IMR-90 (cell line): ENCODE measurements at regions not wholly inside any gene's neighbourhood (a gene's known extent, or its start where the extent isn't known, plus 50 kb on each side); places are given as distances from the start of the nearest gene placed in this dataset.

Experiments used
- ATAC-seq: fragments of 200-7000 bp; cut with Tn5 transposase; 2 replicates; pipeline ENCODE4 v1.9.1; 2020; ENCODE audit warnings: low read depth, mild to moderate bottlenecking, moderate library complexity
- BruUV-seq: library from RNA; stranded (reverse); fragments of 400-500 nt; replicated peaks from 2 replicates; lab custom pipeline; 2021; lab: Mats Ljungman, UMichigan
- CTCF ChIA-PET: fragments of 300-600 bp; formaldehyde crosslinking; extraction: SDS; loops from one replicate; lab custom pipeline; 2021; ENCODE audit warnings: antibody characterized with exemption; lab: Yijun Ruan, JAX
- POLR2A ChIA-PET: fragments of 300-600 bp; sonication (Branson Sonifier 250); formaldehyde crosslinking; loops from one replicate; lab custom pipeline; 2022; ENCODE audit warnings: antibody characterized with exemption; ENCODE audit not compliant: unreplicated experiment; lab: Charles Lee
- DNase-seq: peaks from one replicate; pipeline ENCODE4 v3.0.0; 2013
- H2AFZ ChIP-seq: replicated peaks from 2 replicates; pipeline ENCODE3; 2013; ENCODE audit warnings: low read length, mild to moderate bottlenecking; ENCODE audit not compliant: poor library complexity
- H2AK5ac ChIP-seq: 2 replicates; pipeline ENCODE4 v1.6.1; 2013; ENCODE audit warnings: low read depth, low read length, inconsistent platforms
- H2AK9ac ChIP-seq: replicated peaks from 2 replicates; pipeline ENCODE3; 2013; ENCODE audit warnings: mild to moderate bottlenecking, low read depth, low read length, moderate library complexity; ENCODE audit not compliant: poor library complexity
- H2BK120ac ChIP-seq: 2 replicates; pipeline ENCODE4 v1.6.1; 2013; ENCODE audit warnings: low read depth, low read length, inconsistent platforms
- H2BK15ac ChIP-seq: 3 replicates; pipeline ENCODE4 v1.6.1; 2013; ENCODE audit warnings: low read depth, low read length, inconsistent platforms
- H2BK20ac ChIP-seq: 2 replicates; pipeline ENCODE4 v1.6.1; 2013; ENCODE audit warnings: low read depth, mild to moderate bottlenecking, inconsistent platforms, low read length, moderate library complexity
- H2BK5ac ChIP-seq: 2 replicates; pipeline ENCODE4 v1.6.1; 2013; ENCODE audit warnings: mild to moderate bottlenecking, low read depth, low read length, inconsistent platforms; ENCODE audit not compliant: poor library complexity, severe bottlenecking
- H3K14ac ChIP-seq: replicated peaks from 2 replicates; pipeline ENCODE4 v1.6.1; 2013; ENCODE audit warnings: low read depth, low read length, inconsistent platforms
- H3K18ac ChIP-seq: 2 replicates; pipeline ENCODE4 v1.6.1; 2013; ENCODE audit warnings: low read depth, low read length, control low read depth
- H3K23ac ChIP-seq: 2 replicates; pipeline ENCODE4 v1.6.1; 2013; ENCODE audit warnings: low read depth, low read length, inconsistent platforms
- H3K27ac ChIP-seq: 2 replicates; pipeline ENCODE4 v1.5.1; 2013; ENCODE audit warnings: mild to moderate bottlenecking, control low read depth, low read length; ENCODE audit not compliant: insufficient read depth
- H3K27me3 ChIP-seq: 2 replicates; pipeline ENCODE4 v1.6.1; 2013; ENCODE audit warnings: low read length; ENCODE audit not compliant: control insufficient read depth, insufficient read depth
- H3K36me3 ChIP-seq: 2 replicates; pipeline ENCODE4 v1.6.1; 2013; ENCODE audit warnings: low read length, mixed read lengths; ENCODE audit not compliant: control insufficient read depth, insufficient read depth
- H3K4ac ChIP-seq: 2 replicates; pipeline ENCODE4 v1.6.1; 2013; ENCODE audit warnings: low read depth, low read length, inconsistent platforms
- H3K4me1 ChIP-seq: 2 replicates; pipeline ENCODE4 v1.6.1; 2013; ENCODE audit warnings: low read length, mixed read lengths; ENCODE audit not compliant: control insufficient read depth, insufficient read depth
- H3K4me2 ChIP-seq: 2 replicates; pipeline ENCODE4 v1.6.1; 2013; ENCODE audit warnings: low read depth, mild to moderate bottlenecking, control low read depth, low read length, moderate library complexity
- H3K4me3 ChIP-seq: 2 replicates; pipeline ENCODE4 v1.5.1; 2013; ENCODE audit warnings: low read depth, mild to moderate bottlenecking, control low read depth, low read length, moderate library complexity; ENCODE audit not compliant: insufficient read depth
- H3K56ac ChIP-seq: 2 replicates; pipeline ENCODE4 v1.6.1; 2013; ENCODE audit warnings: low read length, inconsistent platforms; ENCODE audit not compliant: insufficient read depth; ENCODE audit errors: extremely low read depth
- H3K79me1 ChIP-seq, 2 experiments: 2 replicates each; pipeline ENCODE4 v1.6.1; 2013; ENCODE audit warnings: low read length in 2 of 2, inconsistent platforms in 1 of 2, low read depth in 1 of 2
- H3K9ac ChIP-seq: 2 replicates; pipeline ENCODE4 v1.6.1; 2013; ENCODE audit warnings: low read depth, low read length, control low read depth
- H3K9me1 ChIP-seq: 2 replicates; pipeline ENCODE4 v1.6.1; 2013; ENCODE audit warnings: low read length, inconsistent platforms; ENCODE audit not compliant: insufficient read depth
- H3K9me3 ChIP-seq: 2 replicates; pipeline ENCODE4 v1.6.1; 2013; ENCODE audit warnings: low read length; ENCODE audit not compliant: control insufficient read depth, insufficient read depth
- H4K20me1 ChIP-seq: 2 replicates; pipeline ENCODE4 v1.6.1; 2013; ENCODE audit warnings: low read length, inconsistent platforms; ENCODE audit not compliant: insufficient read depth
- H4K5ac ChIP-seq: 2 replicates; pipeline ENCODE4 v1.6.1; 2013; ENCODE audit warnings: mild to moderate bottlenecking, low read depth, low read length, control low read depth
- H4K8ac ChIP-seq, 2 experiments: 2 replicates each; pipeline ENCODE4 v1.6.1; 2013; ENCODE audit warnings: low read depth in 2 of 2, low read length in 2 of 2, control low read depth in 1 of 2, inconsistent platforms in 1 of 2
- H4K91ac ChIP-seq: 2 replicates; pipeline ENCODE4 v1.6.1; 2013; ENCODE audit warnings: low read depth, low read length, inconsistent platforms; ENCODE audit not compliant: insufficient read depth
- BHLHE40 ChIP-seq: fragments of 150-350 bp; IDR thresholded peaks from 2 replicates; pipeline ENCODE4 v1.6.1; 2016; ENCODE audit warnings: mild to moderate bottlenecking, low read depth, low read length
- CEBPB ChIP-seq: IDR thresholded peaks from 2 replicates; pipeline ENCODE4 v1.6.1; 2012; ENCODE audit warnings: low read depth, low read length, improper control_type of control experiment
- CHD1 ChIP-seq: IDR thresholded peaks from 2 replicates; pipeline ENCODE4 v1.6.1; 2012; ENCODE audit warnings: low read depth, low read length, improper control_type of control experiment
- CTCF ChIP-seq: conservative IDR thresholded peaks from 2 replicates; pipeline ENCODE4 v1.5.1; 2012; ENCODE audit warnings: mild to moderate bottlenecking, low read depth, low read length, improper control_type of control experiment
- ELK1 ChIP-seq: fragments of 150-350 bp; IDR thresholded peaks from 2 replicates; pipeline ENCODE4 v1.6.1; 2016; ENCODE audit warnings: low read depth, mild to moderate bottlenecking, low read length, moderate library complexity, borderline replicate concordance
- FOS ChIP-seq: fragments of 150-350 bp; IDR thresholded peaks from 2 replicates; pipeline ENCODE4 v1.6.1; 2016; ENCODE audit warnings: low read depth, low read length
- MAFK ChIP-seq: IDR thresholded peaks from 2 replicates; pipeline ENCODE4 v1.6.1; 2012; ENCODE audit warnings: low read depth, low read length, improper control_type of control experiment
- MAZ ChIP-seq: IDR thresholded peaks from 2 replicates; pipeline ENCODE4 v1.6.1; 2012; ENCODE audit warnings: low read depth, mild to moderate bottlenecking, low read length, improper control_type of control experiment, moderate library complexity, borderline replicate concordance
- MXI1 ChIP-seq: IDR thresholded peaks from 2 replicates; pipeline ENCODE4 v1.6.1; 2012; ENCODE audit warnings: low read depth, mild to moderate bottlenecking, low read length, moderate library complexity, borderline replicate concordance
- NFE2L2 ChIP-seq: fragments of 150-350 bp; IDR thresholded peaks from 2 replicates; pipeline ENCODE4 v1.6.1; 2016; ENCODE audit warnings: low read depth, mild to moderate bottlenecking, low read length
- POLR2A ChIP-seq: IDR thresholded peaks from 2 replicates; pipeline ENCODE4 v1.6.1; 2012; ENCODE audit warnings: mild to moderate bottlenecking, low read depth, low read length
- RAD21 ChIP-seq: IDR thresholded peaks from 2 replicates; pipeline ENCODE4 v1.6.1; 2012; ENCODE audit warnings: low read length, improper control_type of control experiment
- RCOR1 ChIP-seq: IDR thresholded peaks from 2 replicates; pipeline ENCODE4 v1.6.1; 2012; ENCODE audit warnings: mild to moderate bottlenecking, low read length, improper control_type of control experiment; ENCODE audit not compliant: insufficient replicate concordance
- RFX5 ChIP-seq: IDR thresholded peaks from 2 replicates; pipeline ENCODE4 v1.8.0; 2012; ENCODE audit warnings: low read depth, mild to moderate bottlenecking, low read length, moderate library complexity
- SMC3 ChIP-seq: fragments of 150-350 bp; IDR thresholded peaks from 2 replicates; pipeline ENCODE4 v1.6.1; 2016; ENCODE audit warnings: low read depth, mild to moderate bottlenecking, antibody characterized with exemption, low read length, moderate library complexity
- USF2 ChIP-seq: fragments of 150-350 bp; IDR thresholded peaks from 2 replicates; pipeline ENCODE4 v1.6.1; 2017; ENCODE audit warnings: mild to moderate bottlenecking, antibody characterized with exemption, low read length, low read depth
- WGBS, 2 experiments: methylation state at CpG; one replicate each; pipeline versions ENCODE4 v1.1.5 to v1.1.7; 2013; ENCODE audit warnings: missing lambda C conversion rate in 2 of 2; ENCODE audit not compliant: insufficient read length in 1 of 2; ENCODE audit errors: extremely low coverage in 2 of 2; 5-methylcytosine and 5-hydroxymethylcytosine counted together
- dilution Hi-C: fragments of 300-500 bp; cut with HindIII; formaldehyde crosslinking; loops from one replicate; pipeline ENCODE4 v1.14.3; 2018; ENCODE audit warnings: low sequenced_read_pairs; ENCODE audit not compliant: unreplicated experiment
- in situ Hi-C: fragments of 300-500 bp; cut with MboI; formaldehyde crosslinking; loops from 3 replicates; pipeline ENCODE4 v1.14.3; 2019; ENCODE audit warnings: low sequenced_read_pairs, inconsistent platforms, mixed read lengths
- intact Hi-C: fragments of 100-400 bp; cut with micrococcal nuclease; formaldehyde crosslinking; loops from 2 replicates; pipeline ENCODE4 v1.10.0; 2022

- no peak overlapping the region for H2BK120ac ChIP-seq
- no peak overlapping the region for H3K9ac ChIP-seq
- H3K18ac ChIP-seq, result no peak overlapping the region
- ATAC-seq (no peak), DNase-seq (no peak)
- H2AK5ac ChIP-seq, result no peak overlapping the region
- no peaks in the 10 kb centered on the region for H3K9me1 ChIP-seq
- H4K20me1 ChIP-seq, result no peaks in the 10 kb centered on the region
- no peak overlapping the region for H2AFZ ChIP-seq
- no peaks in the 10 kb centered on the region for H3K4me1 ChIP-seq
- in situ Hi-C loops (no loop called here), intact Hi-C loops (no loop called here), dilution Hi-C loops (no loop called here)
- no peak overlapping the region for H3K27ac ChIP-seq
- H2BK20ac ChIP-seq, result no peak overlapping the region
- H4K91ac ChIP-seq, result no peak overlapping the region
- H3K27me3 ChIP-seq, result no peaks in the 10 kb centered on the region
- no peak overlapping the region for H3K4me2 ChIP-seq
- H3K36me3 ChIP-seq, result no peaks in the 10 kb centered on the region
- no peak overlapping the region for H2BK5ac ChIP-seq
- no peak overlapping the region for H4K8ac ChIP-seq
- TF ChIP-seq NFE2L2 (no peak), RFX5 (no peak), BHLHE40 (no peak), USF2 (no peak), MAZ (no peak), RAD21 (no peak), MXI1 (no peak), CTCF (no peak), CHD1 (no peak), ELK1 (no peak), MAFK (no peak), SMC3 (no peak), RCOR1 (no peak), POLR2A (no peak), CEBPB (no peak), FOS (no peak)
- no peak overlapping the region for H3K4me3 ChIP-seq
- no peak overlapping the region for H3K23ac ChIP-seq
- WGBS, 2 experiments, result no CpG with 5 or more reads among the region's 6 CpGs
- no peaks in the 10 kb centered on the region for H3K79me1 ChIP-seq
- H2AK9ac ChIP-seq, result no peak overlapping the region
- no peak overlapping the region for H3K4ac ChIP-seq
- H4K5ac ChIP-seq, result no peak overlapping the region
- no peaks in the 10 kb centered on the region for H3K9me3 ChIP-seq
- no peak overlapping the region for H3K14ac ChIP-seq
- no TSS peak for BruUV-seq
- no peak overlapping the region for H2BK15ac ChIP-seq
- ChIA-PET CTCF (no interaction called here), POLR2A (no interaction called here)
- H3K56ac ChIP-seq, result no peak overlapping the region
Observed at GRCh38 chr10:44685220-44685619, 225.9 kb upstream of the TMEM72 start.
